ENCODE measurements at regions not wholly inside any gene's neighbourhood (a gene's known extent, or its start where the extent isn't known, plus 50 kb on each side); places are given as distances from the start of the nearest gene placed in this dataset.

GRCh38 chr2:145137211-145137610 is 617.3 kb upstream of the ZEB2 start (continued):
- TF ChIP-seq CTCF (conservative IDR thresholded peaks at IDR 0.05; ENCODE audit: low read depth in 2 of 2) (no peak), JUNB (IDR thresholded peaks at IDR 0.05; ENCODE audit: unreplicated experiment) (no peak), CREB1 (CRISPR knock-in tag; IDR thresholded peaks at IDR 0.05; ENCODE audit: low read depth) (no peak), ETS1 (IDR thresholded peaks at IDR 0.05) (no peak), EZH2phosphoT487 (IDR thresholded peaks at IDR 0.05; ENCODE audit: unreplicated experiment) (no peak), NANOG (IDR thresholded peaks at IDR 0.05; ENCODE audit: borderline replicate concordance) (no peak), REST (IDR thresholded peaks at IDR 0.05; ENCODE audit: unreplicated experiment) (no peak), STAT1 (IDR thresholded peaks at IDR 0.05; ENCODE audit: unreplicated experiment) (no peak), EZH2 (IDR thresholded peaks at IDR 0.05; ENCODE audit: low read depth, unreplicated experiment) (no peak)

- no peak overlapping the region for H3K27ac ChIP-seq (ENCODE audit: low read depth)
- Mint-ChIP-seq H3K27me3 (ENCODE audit: insufficient read depth, low read depth, poor library complexity) (no peaks in the 10 kb centered on the region), H3K4me3 (no peak overlapping the region), H3K4me1 (no peaks in the 10 kb centered on the region; the same call in 2 of the 3 replicates), H3K36me3 (ENCODE audit: low read depth) (no peaks in the 10 kb centered on the region), H3K9me3 (no peaks in the 10 kb centered on the region), H3K27ac (no peak overlapping the region)
- no peaks in the 10 kb centered on the region for H3K4me1 ChIP-seq (ENCODE audit: insufficient read depth)
- no peaks in the 10 kb centered on the region for H4K20me1 ChIP-seq (replicated peaks; ENCODE audit: insufficient read depth)
- DNase-seq (ENCODE audit: low spot score) (no peak), ATAC-seq (no peak)
- no peak overlapping the region for H2AFZ ChIP-seq
- H3K79me2 ChIP-seq (replicated peaks; ENCODE audit: insufficient read depth) = no peaks in the 10 kb centered on the region
- H3K9me2 ChIP-seq (ENCODE audit: insufficient read depth) = no peaks in the 10 kb centered on the region
- no peak overlapping the region for H3K4me3 ChIP-seq
- H3F3A ChIP-seq (replicated peaks; ENCODE audit: low read depth) = no peaks in the 10 kb centered on the region
- no peaks in the 10 kb centered on the region for H3K36me3 ChIP-seq (ENCODE audit: insufficient read depth)
- no peaks in the 10 kb centered on the region for H3K27me3 ChIP-seq (ENCODE audit: insufficient read depth)
- no peak overlapping the region for H3K4me2 ChIP-seq
- TF ChIP-seq ETS1 (IDR thresholded peaks at IDR 0.05) (no peak), CREB1 (CRISPR knock-in tag; IDR thresholded peaks at IDR 0.05; ENCODE audit: low read depth) (no peak), EZH2phosphoT487 (IDR thresholded peaks at IDR 0.05; ENCODE audit: unreplicated experiment) (no peak), ZNF462 (CRISPR knock-in tag; IDR thresholded peaks at IDR 0.05) (no peak)
These were observed 616.8 kb upstream of the ZEB2 start for GRCh38 chr2:145136702-145137101.

Data from GM23338 (cell line).